ENCODE measurements at regions not wholly inside any gene's neighbourhood (a gene's known extent, or its start where the extent isn't known, plus 50 kb on each side); places are given as distances from the start of the nearest gene placed in this dataset.

DNA sequence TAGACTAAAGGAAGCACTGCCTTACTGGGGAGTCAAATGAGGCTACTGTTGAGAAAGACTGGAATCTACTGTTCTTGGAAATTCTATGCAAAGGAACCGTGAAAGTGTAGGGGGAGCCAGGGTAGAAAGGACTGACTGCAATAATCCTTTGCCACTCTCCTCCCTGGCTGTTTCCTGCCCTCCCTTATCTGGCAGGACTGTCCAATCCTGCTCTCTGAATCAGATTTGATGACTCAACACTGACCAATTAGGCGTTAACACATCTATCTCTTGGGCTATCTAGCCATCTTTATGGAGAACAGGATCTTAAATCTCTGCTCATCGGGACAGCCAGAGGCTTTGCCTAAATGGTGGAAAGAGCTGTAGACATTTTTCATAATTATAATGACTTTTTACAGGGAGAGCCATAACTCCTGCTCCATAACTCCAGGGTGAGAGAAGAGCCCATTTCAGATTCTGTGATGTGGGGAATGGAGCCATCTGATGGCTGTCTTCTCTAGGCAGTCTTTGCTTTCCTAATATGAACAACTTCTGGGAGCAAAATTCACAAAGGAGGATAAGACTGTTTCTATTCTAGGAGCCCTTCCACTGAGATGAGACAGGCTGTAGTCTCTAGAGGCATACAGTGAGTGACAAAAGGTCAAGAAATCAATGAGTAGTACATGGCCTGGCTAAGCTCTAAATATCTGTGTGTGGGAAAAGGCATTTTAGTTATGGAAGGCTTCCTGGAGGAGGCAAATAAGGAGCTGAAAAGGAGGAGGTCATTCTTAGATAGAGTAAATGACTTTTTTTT is 68.9 kb upstream of the CISTR start:
- Histone ChIP-seq H2BK5ac (ENCODE audit: insufficient read length, low read length) (no peak overlapping the region), H2BK12ac (ENCODE audit: insufficient read length, low read depth, low read length) (no peak overlapping the region), H2BK120ac (ENCODE audit: low read depth, low read length, poor library complexity, severe bottlenecking) (no peak overlapping the region), H3K23ac (ENCODE audit: insufficient read length, low read depth, low read length) (no peak overlapping the region), H2BK20ac (ENCODE audit: low read depth, low read length, poor library complexity, severe bottlenecking) (no peak overlapping the region), H2BK15ac (ENCODE audit: low read depth, low read length) (no peak overlapping the region), H2AK5ac (ENCODE audit: insufficient read length, low read length) (no peak overlapping the region), H3K9ac (ENCODE audit: extremely low read depth, insufficient read length, low read length) (no peak overlapping the region), H3K18ac (ENCODE audit: insufficient read length, low read depth, low read length) (no peak overlapping the region), H4K20me1 (ENCODE audit: control insufficient read depth, insufficient read depth, insufficient read length) (no peaks in the 10 kb centered on the region), H3K27me3 (ENCODE audit: insufficient read depth, low read length) (no peaks in the 10 kb centered on the region), H3K14ac (ENCODE audit: insufficient read depth, low read length) (no peak overlapping the region), H3T11ph (ENCODE audit: low read length) (no peak overlapping the region), H3K4me2 (ENCODE audit: insufficient read depth, insufficient read length, low read length) (no peak overlapping the region), H3K27ac (ENCODE audit: insufficient read length, low read depth, low read length) (no peak overlapping the region), H4K8ac (replicated peaks; ENCODE audit: insufficient read length, low read depth, low read length) (no peak overlapping the region), H4K91ac (ENCODE audit: insufficient read length, low read depth, low read length) (no peak overlapping the region), H3K23me2 (ENCODE audit: insufficient read length, low read depth, low read length, poor library complexity, severe bottlenecking) (no peaks in the 10 kb centered on the region), H3K4ac (ENCODE audit: low read depth, low read length) (no peak overlapping the region), H3K56ac (ENCODE audit: insufficient read length, low read depth, low read length) (no peak overlapping the region), H3K79me2 (ENCODE audit: insufficient read depth, low read length) (no peaks in the 10 kb centered on the region), H4K5ac (ENCODE audit: insufficient read length, low read depth, low read length) (no peak overlapping the region), H3K9me3 (ENCODE audit: control insufficient read depth, low read depth, low read length) (no peaks in the 10 kb centered on the region), H3K79me1 (ENCODE audit: insufficient read depth, low read depth, low read length, poor library complexity, severe bottlenecking) (no peaks in the 10 kb centered on the region), H3K4me1 (ENCODE audit: insufficient read depth, low read length) (no peaks in the 10 kb centered on the region), H2AFZ (ENCODE audit: low read length) (no peak overlapping the region)
- H3K9me3 Mint-ChIP-seq, result no peaks in the 10 kb centered on the region
- TF ChIP-seq, protein P1, sequence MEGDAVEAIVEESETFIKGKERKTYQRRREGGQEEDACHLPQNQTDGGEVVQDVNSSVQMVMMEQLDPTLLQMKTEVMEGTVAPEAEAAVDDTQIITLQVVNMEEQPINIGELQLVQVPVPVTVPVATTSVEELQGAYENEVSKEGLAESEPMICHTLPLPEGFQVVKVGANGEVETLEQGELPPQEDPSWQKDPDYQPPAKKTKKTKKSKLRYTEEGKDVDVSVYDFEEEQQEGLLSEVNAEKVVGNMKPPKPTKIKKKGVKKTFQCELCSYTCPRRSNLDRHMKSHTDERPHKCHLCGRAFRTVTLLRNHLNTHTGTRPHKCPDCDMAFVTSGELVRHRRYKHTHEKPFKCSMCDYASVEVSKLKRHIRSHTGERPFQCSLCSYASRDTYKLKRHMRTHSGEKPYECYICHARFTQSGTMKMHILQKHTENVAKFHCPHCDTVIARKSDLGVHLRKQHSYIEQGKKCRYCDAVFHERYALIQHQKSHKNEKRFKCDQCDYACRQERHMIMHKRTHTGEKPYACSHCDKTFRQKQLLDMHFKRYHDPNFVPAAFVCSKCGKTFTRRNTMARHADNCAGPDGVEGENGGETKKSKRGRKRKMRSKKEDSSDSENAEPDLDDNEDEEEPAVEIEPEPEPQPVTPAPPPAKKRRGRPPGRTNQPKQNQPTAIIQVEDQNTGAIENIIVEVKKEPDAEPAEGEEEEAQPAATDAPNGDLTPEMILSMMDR (conservative IDR thresholded peaks at IDR 0.05), result no peak
- H3K36me3 Mint-ChIP-seq (ENCODE audit: insufficient read depth in 1 of 3, low read depth in 3 of 3), result no peaks in the 10 kb centered on the region
- no peaks in the 10 kb centered on the region for H3K4me1 Mint-ChIP-seq
- no peak overlapping the region for H3K4me3 Mint-ChIP-seq
- peaks cover 60% of the 10 kb centered on the region for H3K27me3 Mint-ChIP-seq (ENCODE audit: low read depth)
- no peak overlapping the region for H3K27ac Mint-ChIP-seq
- no peak for DNase-seq
- WGBS (ENCODE audit: extremely low coverage, insufficient read length, low lambda C conversion rate), result no CpG with 5 or more reads among the region's 3 CpGs
